ENCODE measurements at regions not wholly inside any gene's neighbourhood (a gene's known extent, or its start where the extent isn't known, plus 50 kb on each side); places are given as distances from the start of the nearest gene placed in this dataset.

DNA sequence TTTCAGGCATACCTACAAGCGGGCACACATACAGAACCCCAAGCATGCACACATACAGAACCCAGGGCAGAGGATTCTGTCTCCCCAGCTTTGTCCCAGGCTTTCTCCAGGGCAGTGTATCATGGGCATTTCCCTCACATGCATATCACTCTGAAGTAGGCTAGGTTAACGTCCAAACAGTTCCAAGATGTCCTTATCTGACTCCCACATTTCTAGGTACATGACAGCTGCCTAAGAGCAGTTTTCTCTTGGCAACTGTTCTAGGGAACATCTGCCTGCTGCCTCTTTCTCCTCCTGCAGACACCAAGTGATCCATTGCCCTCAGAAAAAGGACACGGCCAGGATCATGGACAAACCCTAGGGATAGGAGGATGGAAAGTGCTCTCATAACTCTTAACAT lies 84.9 kb upstream of the NR3C1 start:
- DNase-seq: no peak

DNA sequence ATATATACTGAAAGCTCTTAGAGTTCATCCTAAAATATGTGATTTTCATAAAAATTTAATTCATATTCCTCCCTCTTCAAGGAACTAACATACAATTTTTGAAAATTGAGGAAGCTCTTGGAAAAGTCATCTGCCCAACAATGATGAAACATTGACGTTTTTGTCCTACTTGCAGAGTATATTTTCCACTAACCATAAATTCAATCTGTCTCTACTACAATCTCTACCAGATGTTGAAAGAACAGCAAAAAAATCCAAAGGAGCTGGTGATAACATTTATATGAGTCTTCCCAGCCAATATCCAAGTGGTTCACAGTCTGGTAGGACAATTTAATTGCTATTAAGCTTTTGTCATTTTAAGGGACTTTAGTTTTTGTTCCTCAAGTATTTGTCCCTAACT lies 81.1 kb upstream of the NR3C1 start:
- no peak for DNase-seq

DNA sequence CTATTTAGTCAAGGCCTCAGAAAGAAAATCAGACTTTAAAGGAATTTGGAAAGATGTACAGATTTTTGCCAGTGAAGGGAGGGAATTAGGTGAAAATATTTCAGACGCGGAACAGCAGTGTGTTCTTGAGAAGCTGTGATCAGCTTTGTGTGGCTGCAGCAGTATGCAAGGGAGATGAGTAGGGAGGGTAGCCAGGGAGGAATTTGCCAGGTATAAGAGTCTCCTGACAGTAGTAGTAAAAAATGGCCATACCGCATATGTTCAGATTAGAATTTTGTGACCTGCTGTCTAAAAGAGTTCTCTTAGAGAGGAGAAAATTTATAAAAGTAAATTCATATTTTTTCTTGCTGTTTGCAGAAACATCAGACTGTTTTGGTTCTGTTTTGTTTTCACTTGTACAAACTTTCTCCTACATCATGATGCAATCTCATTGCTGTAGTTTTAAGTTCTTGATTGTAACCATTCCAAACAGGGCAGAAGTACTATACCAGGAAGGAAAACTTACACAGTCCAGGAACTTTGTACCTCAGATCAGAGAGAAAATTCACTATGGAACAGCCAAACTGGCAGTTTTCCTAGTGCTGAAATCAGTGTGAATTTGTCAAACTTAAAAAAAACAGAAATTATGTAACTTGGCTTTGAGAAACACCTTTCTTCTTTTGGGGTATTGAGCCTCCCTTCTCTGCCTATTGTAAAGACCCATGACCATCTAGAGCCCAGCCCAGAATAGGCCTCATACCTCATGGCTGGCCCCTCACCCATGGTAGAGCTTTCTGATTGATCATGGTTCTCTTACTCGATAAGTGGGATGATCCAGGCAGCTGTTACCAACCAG lies 78.4 kb upstream of the NR3C1 start:
- no peak for DNase-seq

DNA sequence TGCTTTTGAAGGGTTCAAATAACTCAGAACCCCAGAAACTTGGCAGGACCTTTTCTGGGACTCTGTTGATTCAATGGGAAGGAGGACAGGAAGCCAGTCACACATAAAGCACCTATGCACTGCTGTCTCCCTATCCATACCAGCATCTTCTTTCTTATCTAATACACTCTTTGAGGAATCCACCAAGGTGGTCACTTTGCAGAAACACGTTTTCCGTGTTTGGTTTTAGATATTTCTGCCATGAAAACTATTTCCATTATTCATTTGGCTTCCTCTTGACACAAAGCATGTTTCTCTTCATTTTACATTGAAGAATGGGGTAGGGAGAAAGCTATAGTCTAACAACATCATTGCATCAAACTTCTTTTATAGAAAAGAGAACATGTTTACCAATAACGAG lies 76.5 kb upstream of the NR3C1 start:
- DNase-seq: no peak

DNA sequence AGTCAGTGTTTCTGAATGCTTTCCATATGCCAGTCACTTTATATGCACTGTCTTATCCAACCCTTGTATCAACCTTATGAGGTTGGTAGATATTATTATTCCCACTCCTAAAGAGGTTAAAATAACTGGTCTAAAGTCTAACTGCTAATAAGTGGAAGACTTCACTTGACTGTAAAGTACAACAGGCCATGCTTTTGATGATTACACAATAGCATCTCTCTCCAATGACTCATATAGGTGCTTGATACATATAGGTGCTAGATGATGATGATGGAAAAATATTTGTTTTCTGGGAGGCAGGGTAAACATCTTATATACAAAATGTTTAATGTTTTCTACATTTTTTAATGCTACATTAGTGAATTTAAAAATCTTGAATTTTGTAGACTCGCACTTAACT lies 75.9 kb upstream of the NR3C1 start:
- DNase-seq: no peak

DNA sequence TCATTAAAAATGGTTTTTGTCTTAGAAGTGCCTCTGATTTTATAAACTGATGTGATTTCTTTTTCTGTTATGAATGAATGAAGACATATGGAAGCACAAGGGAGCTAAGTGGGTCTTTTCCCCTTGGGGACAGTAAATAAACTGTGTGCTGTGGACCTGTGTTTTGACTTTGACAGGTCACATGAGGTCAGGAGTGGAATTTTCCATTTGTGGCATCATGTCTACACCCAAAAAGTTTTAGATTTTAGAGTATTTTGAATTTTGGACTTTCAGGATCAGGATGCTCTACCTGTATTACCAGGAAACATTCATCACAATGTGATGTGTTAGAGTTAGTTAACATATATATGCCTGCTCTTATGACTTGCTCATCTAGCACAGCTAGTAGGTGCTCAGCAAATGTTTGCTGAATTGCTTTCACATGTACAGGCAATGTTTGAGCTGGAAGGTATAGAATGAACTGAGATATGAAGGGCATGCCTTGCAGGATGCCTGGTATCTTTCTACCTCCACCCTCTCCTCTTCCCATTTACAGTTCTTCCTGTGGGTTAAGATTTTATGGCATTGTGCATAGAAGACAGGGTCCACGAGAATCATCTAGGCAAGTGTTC lies 73.2 kb upstream of the NR3C1 start:
- no peak for DNase-seq

DNA sequence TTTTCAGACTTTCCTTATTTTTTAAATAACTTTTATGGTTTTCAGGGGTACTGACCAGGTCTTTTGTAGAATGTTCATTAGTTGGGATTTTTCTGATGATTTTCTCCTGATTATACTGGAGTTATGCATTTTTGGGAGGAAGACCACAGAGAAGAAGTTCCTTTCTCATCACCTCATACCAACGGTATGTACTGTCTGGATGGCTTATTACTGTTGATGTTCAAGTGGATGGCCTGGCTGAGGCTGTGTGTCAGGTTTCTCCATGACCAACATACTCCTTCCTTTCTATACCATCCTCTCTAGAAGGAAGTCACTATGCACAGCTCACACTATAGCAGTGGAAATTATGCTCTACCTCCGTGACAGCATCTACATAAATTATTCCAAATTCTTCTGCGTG lies 71.1 kb upstream of the NR3C1 start:
- no peak for DNase-seq

DNA sequence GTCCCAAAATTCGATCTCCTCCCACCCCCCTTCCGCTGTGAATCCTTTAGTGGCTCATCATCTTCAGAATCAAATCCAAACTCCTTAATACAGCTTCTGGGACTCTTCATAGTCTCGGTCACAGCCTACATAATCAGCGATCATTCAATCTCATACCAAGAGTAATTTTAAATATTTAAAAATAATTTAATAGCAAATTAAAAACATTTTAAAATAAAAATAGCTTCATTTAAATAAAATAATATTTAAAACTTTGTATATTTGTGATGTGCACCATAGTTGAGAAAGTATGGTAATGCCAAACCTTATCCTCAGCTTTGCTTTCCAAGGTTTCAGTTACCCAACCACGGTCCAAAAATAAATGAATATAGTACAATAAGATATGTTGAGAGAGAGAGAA lies 70.0 kb upstream of the NR3C1 start:
- no peak for DNase-seq

DNA sequence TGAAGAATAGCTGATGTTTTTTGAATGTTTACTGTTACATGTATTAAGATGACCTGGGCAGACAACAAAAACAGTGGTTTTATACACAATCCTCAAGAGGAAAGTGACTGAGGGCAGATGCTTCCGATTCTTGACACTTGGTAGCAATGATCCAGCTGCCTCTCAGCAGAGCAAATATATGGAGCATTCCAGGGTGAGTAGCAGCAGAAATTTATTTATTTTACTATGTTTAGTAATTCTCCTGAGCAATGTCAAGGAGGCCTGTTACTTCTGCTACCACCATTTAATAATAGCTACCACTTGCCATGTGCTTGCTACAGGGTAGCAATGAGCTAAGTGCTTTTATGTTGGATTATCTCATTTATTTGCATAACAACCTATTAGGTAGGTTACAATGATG lies 69.1 kb upstream of the NR3C1 start:
- no peak for DNase-seq

DNA sequence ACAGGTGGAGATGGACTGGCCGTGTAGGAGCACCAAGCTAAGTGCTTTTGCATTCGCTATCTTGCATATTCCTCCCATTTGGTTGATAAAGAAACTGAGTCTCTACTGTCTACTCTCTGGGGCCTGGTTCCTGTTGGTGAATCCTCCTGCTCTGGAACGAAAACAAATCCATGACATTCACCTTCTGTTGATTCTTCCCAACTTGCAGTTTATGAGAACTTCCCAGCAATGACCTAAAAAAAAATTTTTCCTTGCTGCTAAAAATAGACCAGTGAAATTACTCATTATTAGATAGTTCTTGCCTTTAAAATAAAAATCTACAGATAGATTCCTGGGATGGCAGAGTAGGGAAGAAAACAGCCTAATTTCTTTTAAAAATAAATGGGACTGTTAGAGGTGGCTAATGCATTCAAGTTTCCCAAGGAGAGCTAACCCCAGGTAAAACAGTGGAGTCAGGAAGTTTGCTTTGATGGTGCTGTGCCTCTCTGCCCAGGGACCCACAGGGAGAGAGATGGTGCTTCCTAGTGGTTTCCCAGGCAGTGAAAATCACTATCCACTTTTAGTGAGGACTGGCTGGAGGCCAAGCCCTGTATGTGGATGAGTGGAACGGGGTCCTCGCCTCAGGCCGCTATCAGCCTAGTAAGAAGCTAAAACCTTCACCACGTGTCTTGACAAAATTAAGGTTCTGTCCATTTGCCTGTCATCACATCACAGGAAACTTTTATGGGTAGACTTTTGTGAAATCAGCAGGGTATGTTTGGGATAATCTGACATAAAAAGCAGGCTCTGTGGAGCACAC lies 68.4 kb upstream of the NR3C1 start:
- no peak for DNase-seq

DNA sequence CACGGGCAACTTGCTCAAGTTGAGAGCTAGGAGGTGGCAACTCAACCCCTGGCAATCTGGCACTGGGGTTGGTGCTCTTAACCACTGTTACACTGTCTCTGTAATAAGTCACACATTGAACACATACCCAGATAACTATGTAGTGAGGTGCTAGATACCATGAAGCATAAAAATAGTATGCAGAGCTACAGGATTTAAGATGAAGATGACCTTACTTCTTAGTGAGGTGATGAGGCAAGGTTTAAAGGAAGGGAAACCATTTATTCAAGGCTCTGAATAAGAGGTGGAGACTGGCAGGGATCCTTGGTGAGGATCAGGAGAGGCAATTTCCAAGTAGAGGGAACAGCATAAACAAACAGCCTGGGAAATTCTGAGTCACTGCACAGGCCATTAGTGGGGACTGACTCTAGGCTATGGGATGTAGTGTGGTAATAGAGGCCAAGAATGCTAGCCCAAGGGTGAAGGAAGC lies 67.6 kb upstream of the NR3C1 start:
- no peak for DNase-seq

DNA sequence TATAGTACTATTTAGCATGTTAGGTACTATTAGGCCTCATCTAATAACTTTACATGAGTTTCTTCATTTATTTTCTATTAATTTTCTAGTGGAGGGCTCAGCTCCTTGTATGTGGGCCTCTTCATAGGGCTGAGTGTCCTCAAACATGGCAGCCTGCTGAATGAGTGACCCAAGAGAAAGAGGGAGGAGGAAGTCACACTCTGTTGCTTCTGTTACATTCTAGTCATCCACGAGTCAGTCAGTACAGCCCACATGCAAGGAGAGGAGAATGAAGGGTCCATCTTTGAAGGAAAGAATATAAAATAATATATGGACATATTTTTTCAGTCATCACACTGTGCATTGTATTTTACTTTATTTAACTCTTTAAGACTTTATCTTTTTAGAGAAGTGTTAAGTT lies 66.6 kb upstream of the NR3C1 start:
- no peak for DNase-seq

DNA sequence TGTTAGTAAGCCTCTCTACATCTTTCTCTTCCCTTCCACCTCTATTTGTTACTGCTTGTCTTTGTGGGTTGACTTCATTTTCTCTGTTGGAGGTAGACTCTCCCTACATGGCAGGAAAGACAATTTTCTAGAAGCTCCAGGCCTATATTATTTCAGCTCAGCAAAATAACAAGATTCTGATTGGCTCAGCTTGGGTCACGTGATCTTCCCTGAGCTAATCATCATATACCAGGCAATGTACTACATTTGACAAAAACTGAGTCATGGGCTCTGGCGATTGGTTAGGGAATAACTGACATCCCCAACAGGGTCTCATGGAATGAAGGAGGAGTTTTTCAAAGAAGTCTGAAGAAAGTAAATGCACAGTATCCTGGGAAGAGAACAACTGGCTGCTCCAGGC lies 65.6 kb upstream of the NR3C1 start:
- DNase-seq: no peak

DNA sequence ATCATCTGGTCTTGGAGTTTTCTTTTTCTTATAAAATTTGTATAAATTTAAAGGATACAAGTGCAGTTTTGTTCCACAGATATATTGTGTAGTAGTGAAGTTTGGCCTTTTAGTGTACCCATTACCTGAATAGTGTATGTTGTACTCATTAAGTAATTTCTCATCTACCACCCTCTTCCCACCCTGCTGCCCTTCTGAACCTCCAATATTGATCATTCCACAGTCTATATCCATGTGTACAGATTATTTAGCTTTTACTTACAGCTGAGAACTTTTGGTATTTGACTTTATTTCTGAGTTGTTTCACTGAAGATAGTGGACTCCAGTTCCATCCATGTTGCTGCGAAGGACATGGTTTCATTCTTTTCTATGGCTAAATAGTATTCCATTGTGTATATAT lies 63.1 kb upstream of the NR3C1 start:
- no peak for DNase-seq

DNA sequence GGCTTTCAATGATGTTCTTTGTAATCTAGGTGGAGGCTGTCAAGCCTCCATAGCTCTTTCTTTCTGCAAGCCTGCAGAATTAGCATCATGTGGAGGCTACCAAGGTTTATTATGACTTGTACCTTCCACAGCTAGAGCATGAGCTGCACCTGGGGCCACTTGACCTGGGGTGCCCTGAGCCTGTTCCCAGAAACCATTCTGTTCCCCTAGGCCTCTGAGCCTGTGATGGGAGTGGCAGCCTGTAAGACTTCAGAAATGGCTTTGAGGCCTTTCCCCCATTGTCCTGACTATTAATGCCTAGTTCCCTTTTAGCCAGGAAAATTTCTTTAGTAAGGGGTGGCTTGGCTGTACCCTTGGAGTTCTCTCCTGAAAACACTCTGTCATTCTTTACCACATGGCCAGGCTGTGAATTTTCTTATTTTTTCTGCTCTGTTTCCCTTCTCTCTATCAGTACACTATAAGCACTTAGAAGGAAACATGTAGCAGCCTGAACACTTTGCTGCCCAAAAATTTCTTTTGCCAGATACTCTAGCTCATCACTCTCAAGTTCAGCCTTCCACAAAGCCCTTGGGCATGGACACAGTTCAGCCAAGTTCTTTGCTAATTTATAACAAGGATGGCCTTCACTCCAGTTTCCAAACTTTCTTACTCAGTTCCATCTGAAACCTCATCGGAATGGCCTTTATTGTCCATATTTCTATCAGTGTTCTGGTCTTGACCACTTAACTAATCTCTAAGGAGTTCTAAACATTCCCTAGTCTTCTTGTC lies 61.4 kb upstream of the NR3C1 start:
- DNase-seq: no peak

DNA sequence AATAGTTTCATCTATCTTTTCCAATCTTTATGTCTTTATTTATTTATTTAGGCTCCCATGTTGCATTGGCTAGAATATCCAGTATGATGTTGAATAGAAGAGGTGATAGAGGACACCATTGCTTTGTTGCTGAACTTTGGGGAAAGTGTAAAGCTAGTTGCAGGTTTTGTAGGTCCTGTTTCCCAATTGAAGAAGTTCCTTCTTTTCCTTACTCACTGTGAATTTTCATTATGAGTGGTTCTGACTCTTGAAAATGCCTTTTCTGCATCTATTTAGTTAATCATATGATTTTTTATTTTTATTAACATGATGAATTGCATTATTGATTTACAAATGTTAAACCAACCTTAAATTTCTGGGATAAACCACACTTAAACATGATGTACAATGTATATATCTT lies 58.9 kb upstream of the NR3C1 start:
- no peak for DNase-seq

DNA sequence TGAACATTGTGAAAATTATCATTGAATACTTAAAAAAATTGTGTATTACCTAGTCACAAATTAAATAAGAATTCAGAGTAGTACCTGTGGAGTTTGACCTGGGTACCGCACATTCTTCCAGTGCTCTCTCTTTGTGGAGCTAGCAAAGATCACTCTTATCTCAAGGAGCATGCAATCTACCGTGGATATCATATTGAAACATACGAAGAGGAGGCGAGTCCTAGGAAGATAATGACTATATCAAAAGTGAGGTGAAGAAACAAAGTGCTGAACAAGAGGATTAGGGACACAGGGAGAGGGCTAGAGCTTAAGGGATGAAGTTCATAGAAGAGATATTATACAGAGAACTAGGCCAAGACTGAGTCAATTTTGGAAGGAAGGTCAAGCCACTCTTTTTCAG lies 55.9 kb upstream of the NR3C1 start:
- DNase-seq: no peak

DNA sequence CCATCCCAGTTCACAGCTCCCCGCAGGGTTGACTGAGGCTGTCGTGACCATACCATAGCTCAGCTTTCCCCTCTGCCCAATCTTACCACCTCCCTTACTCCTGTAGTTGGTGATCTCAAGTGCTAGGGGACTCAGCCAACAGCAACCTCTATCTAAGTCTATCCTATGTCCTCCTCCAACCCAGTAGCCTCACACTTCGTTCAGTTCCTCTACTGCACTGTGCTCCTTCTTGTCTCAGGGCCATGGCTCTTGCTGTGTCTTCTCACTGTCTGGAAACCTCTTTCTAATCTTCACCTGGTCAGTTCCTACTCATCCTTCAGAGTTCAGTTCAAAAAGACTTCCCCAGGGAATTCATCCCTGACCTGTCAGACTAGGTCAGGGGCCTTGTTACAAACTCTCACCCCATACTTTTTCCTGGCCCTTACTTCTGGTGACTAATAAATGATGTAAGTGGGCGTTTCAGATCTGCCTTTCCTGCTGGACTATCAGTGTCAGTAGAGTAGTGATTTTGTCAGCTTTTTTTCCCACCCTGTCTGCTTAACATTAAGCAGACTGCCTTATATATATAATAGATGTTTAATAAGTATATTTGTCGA lies 53.6 kb upstream of the NR3C1 start:
- no peak for DNase-seq

DNA sequence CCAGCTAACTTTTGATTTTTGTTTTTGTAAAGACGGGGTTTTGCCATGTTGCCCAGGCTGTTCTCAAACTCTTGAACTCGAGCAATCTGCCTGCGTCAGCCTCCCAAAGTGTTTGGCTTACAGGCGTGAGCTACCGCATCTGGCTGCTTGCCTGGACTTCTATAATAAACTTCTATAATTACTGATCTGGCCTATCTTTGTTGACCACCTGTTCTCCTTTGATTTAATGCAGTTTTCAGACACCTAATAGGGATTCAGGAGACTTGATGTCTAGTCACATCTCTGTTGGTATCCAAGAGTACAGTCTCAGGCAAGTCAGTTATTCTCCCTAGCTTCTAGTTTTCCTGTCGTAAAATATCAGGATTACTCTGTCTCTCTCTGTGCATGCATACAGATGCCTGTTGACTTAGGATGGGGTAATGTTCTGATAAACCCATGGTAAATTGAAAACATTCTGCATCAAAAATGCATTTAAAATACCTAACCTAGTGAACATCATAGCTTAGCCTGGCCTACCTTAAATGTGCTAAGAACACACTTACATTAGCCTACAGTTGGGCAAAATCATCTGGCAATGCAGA lies 51.5 kb upstream of the NR3C1 start:
- DNase-seq: no peak

DNA sequence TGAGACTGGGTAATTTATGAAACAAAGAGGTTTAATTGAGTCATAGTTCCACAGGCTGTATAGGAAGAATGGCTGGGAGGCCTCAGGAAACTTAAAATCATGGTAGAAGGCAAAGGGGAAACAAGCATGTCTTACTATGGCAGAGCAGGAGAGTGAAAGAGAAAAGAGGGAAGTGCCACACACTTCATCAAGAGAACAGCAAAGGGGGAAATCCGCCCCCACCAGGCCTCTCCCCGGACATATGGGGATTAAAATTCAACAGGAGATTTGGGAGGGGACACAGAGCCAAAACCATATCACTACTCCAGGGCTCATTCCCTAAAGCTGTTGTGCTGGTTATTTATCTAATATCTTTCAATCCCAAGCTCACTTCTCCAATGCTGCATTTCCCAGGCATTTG lies 50.2 kb upstream of the NR3C1 start:
- DNase-seq: no peak

All from left hindlimb (tissue), 1 donor.